Type B pancreatic cell (in vitro differentiated cells): ENCODE measurements at regions not wholly inside any gene's neighbourhood (a gene's known extent, or its start where the extent isn't known, plus 50 kb on each side); places are given as distances from the start of the nearest gene placed in this dataset.
"Not testable (repeated sequence)": the region's sequence is repeated elsewhere in the genome, so short reads cannot be mapped to it uniquely, and the experiment has no call there.

ENCODE experiments used
- DNase-seq: peaks from one replicate; pipeline ENCODE4 v3.0.0; 2021; ENCODE audit warnings: mixed read lengths; ENCODE audit not compliant: unreplicated experiment; ENCODE audit errors: extremely low spot score
- H3K27ac Mint-ChIP-seq: 2 replicates; pipeline ENCODE4 v1.8.0; 2021; ENCODE audit warnings: mild to moderate bottlenecking, mixed read lengths
- H3K27me3 Mint-ChIP-seq: 2 replicates; pipeline ENCODE4 v1.8.0; 2021; ENCODE audit warnings: mixed read lengths
- H3K36me3 Mint-ChIP-seq: 2 replicates; pipeline ENCODE4 v1.8.0; 2021; ENCODE audit warnings: mixed read lengths
- H3K4me1 Mint-ChIP-seq: one replicate; pipeline ENCODE4 v1.8.0; 2021; ENCODE audit warnings: mixed read lengths; ENCODE audit not compliant: unreplicated experiment
- H3K4me3 Mint-ChIP-seq: 2 replicates; pipeline ENCODE4 v1.8.0; 2021; ENCODE audit warnings: mild to moderate bottlenecking, mixed read lengths
- H3K9me3 Mint-ChIP-seq: 2 replicates; pipeline ENCODE4 v1.8.0; 2021; ENCODE audit warnings: mixed read lengths
- TF ChIP-seq, protein P1 (sequence below): fragments of 200-600 bp; sonication (generic); conservative IDR thresholded peaks from 2 replicates; pipeline ENCODE4 v1.5.0; 2021; ENCODE audit warnings: antibody characterized with exemption, mild to moderate bottlenecking

GRCh38 chr1:88618331-88618730, 65.7 kb upstream of the PKN2 start:
- no peak overlapping the region for H3K27ac Mint-ChIP-seq
- no peaks in the 10 kb centered on the region for H3K36me3 Mint-ChIP-seq
- DNase-seq = no peak
- no peak overlapping the region for H3K4me3 Mint-ChIP-seq
- peaks cover 27% of the 10 kb centered on the region for H3K9me3 Mint-ChIP-seq
- TF ChIP-seq, protein P1, sequence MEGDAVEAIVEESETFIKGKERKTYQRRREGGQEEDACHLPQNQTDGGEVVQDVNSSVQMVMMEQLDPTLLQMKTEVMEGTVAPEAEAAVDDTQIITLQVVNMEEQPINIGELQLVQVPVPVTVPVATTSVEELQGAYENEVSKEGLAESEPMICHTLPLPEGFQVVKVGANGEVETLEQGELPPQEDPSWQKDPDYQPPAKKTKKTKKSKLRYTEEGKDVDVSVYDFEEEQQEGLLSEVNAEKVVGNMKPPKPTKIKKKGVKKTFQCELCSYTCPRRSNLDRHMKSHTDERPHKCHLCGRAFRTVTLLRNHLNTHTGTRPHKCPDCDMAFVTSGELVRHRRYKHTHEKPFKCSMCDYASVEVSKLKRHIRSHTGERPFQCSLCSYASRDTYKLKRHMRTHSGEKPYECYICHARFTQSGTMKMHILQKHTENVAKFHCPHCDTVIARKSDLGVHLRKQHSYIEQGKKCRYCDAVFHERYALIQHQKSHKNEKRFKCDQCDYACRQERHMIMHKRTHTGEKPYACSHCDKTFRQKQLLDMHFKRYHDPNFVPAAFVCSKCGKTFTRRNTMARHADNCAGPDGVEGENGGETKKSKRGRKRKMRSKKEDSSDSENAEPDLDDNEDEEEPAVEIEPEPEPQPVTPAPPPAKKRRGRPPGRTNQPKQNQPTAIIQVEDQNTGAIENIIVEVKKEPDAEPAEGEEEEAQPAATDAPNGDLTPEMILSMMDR = no peak
- H3K4me1 Mint-ChIP-seq = no peaks in the 10 kb centered on the region
- H3K27me3 Mint-ChIP-seq = no peaks in the 10 kb centered on the region

DNA sequence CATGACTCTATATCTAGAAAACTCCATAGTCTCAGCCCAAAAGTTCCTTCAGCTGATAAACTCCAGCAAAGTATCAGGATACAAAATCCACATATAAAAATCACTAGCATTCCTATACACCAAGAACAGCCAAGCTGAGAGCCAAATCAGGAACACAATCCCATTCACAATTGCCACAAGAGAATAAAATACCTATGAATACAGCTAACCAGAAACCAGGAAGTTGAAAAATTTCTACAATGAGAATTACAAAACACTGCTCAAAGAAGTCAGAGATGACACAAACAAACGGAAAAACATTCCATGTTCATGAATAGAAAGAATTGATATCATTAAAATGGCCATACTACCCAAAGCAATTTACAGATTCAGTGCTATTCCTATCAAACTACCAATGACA, 61.0 kb upstream of the PKN2 start:
- H3K4me1 Mint-ChIP-seq, H3K4me3 Mint-ChIP-seq, H3K27me3 Mint-ChIP-seq, H3K36me3 Mint-ChIP-seq, H3K27ac Mint-ChIP-seq, DNase-seq: not testable (repeated sequence)
- peaks cover 22% of the 10 kb centered on the region for H3K9me3 Mint-ChIP-seq
